GM12878 (cell line): ENCODE measurements at regions not wholly inside any gene's neighbourhood (a gene's known extent, or its start where the extent isn't known, plus 50 kb on each side); places are given as distances from the start of the nearest gene placed in this dataset.

Experiments
- ATAC-seq: fragments of 200-7000 bp; cut with Tn5 transposase; 3 replicates; pipeline ENCODE4 v1.9.1; 2020; ENCODE audit warnings: mild to moderate bottlenecking, moderate library complexity
- BruUV-seq: library from RNA; stranded (reverse); fragments of 400-500 nt; replicated peaks from 2 replicates; lab custom pipeline; 2021; lab: Mats Ljungman, UMichigan
- CTCF ChIA-PET: fragments of 300-600 bp; sonication (Branson Sonifier 250); formaldehyde crosslinking; extraction: SDS; loops from one replicate; lab custom pipeline; 2021; ENCODE audit warnings: inconsistent platforms; lab: Yijun Ruan, JAX
- POLR2A ChIA-PET: fragments of 350-600 bp; formaldehyde crosslinking; extraction: SDS; loops from one replicate; lab custom pipeline; 2021; ENCODE audit warnings: inconsistent platforms; lab: Charles Lee
- RAD21 ChIA-PET: fragments of 300-600 bp; sonication (Branson Sonifier 250); formaldehyde crosslinking; loops from one replicate; lab custom pipeline; 2023; ENCODE audit warnings: antibody characterized with exemption; ENCODE audit not compliant: unreplicated experiment; lab: Charles Lee
- SMC1A ChIA-PET: fragments of 300-600 bp; sonication (Branson Sonifier 250); formaldehyde crosslinking; loops from one replicate; lab custom pipeline; 2023; ENCODE audit not compliant: unreplicated experiment, uncharacterized antibody; lab: Charles Lee
- DNase-seq: peaks from one replicate; pipeline ENCODE4 v3.0.0-alpha.2; 2011; ENCODE audit warnings: low read depth, low spot score
- FAIRE-seq: peaks from 3 replicates; lab custom pipeline; 2011; peaks lifted over from hg19 to GRCh38; lab: Jason Lieb, UNC
- H2AFZ ChIP-seq: 2 replicates; pipeline ENCODE4 v1.6.0; 2011; ENCODE audit warnings: low read depth, low read length, control low read depth; ENCODE audit not compliant: control insufficient read depth
- H3K27ac ChIP-seq: 2 replicates; pipeline ENCODE4 v1.5.1; 2011; ENCODE audit warnings: control low read depth; ENCODE audit not compliant: control insufficient read depth, insufficient read depth
- H3K27me3 ChIP-seq, 2 experiments: replicated peaks in 1 of 2; 2 replicates each; pipeline versions ENCODE4 v1.6.0 to v1.6.1; 2011; ENCODE audit warnings: low read length in 1 of 2; ENCODE audit not compliant: control insufficient read depth in 2 of 2, insufficient read depth in 2 of 2
- H3K36me3 ChIP-seq, 2 experiments: 2 replicates each; pipeline ENCODE4 v1.5.1; 2011; ENCODE audit warnings: low read length in 1 of 2; ENCODE audit not compliant: control insufficient read depth in 2 of 2, insufficient read depth in 2 of 2
- H3K4me1 ChIP-seq: 2 replicates; pipeline ENCODE4 v1.6.1; 2011; ENCODE audit warnings: mild to moderate bottlenecking, low read length, moderate library complexity, mixed read lengths; ENCODE audit not compliant: control insufficient read depth, insufficient read depth
- H3K4me2 ChIP-seq: 2 replicates; pipeline ENCODE4 v1.6.0; 2011; ENCODE audit warnings: control low read depth; ENCODE audit not compliant: control insufficient read depth, insufficient read depth
- H3K4me3 ChIP-seq: fragments of 200-600 bp; sonication (generic); 2 replicates; pipeline ENCODE4 v1.5.1; 2016
- H3K79me2 ChIP-seq: 2 replicates; pipeline ENCODE4 v1.6.0; 2011; ENCODE audit warnings: low read length; ENCODE audit not compliant: control insufficient read depth, insufficient read depth
- H3K9ac ChIP-seq: 2 replicates; pipeline ENCODE4 v1.8.0; 2011; ENCODE audit warnings: low read length, control low read depth, mixed read lengths; ENCODE audit not compliant: control insufficient read depth, insufficient read depth
- H3K9me3 ChIP-seq: replicated peaks from 3 replicates; pipeline ENCODE4 v1.5.1; 2011; ENCODE audit warnings: mild to moderate bottlenecking, low read length; ENCODE audit not compliant: control insufficient read depth, insufficient read depth
- H4K20me1 ChIP-seq: 2 replicates; pipeline ENCODE4 v1.6.0; 2011; ENCODE audit not compliant: control insufficient read depth, insufficient read depth
- E4F1 ChIP-seq: fragments of 450-650 bp; IDR thresholded peaks from 2 replicates; pipeline ENCODE4 v1.6.1; 2018; ENCODE audit warnings: borderline replicate concordance, mild to moderate bottlenecking; ENCODE audit not compliant: partially characterized antibody
- JUNB ChIP-seq: IDR thresholded peaks from 2 replicates; pipeline ENCODE4 v1.6.1; 2016; ENCODE audit warnings: antibody characterized with exemption, mild to moderate bottlenecking
- MEF2B ChIP-seq: fragments of 450-650 bp; IDR thresholded peaks from 2 replicates; pipeline ENCODE4 v1.6.1; 2018; ENCODE audit warnings: mild to moderate bottlenecking, moderate library complexity; ENCODE audit not compliant: partially characterized antibody, poor library complexity, severe bottlenecking
- TBL1XR1 ChIP-seq: IDR thresholded peaks from 2 replicates; pipeline ENCODE4 v1.6.1; 2012; ENCODE audit warnings: low read depth, low read length, improper control_type of control experiment
- YBX1 ChIP-seq: fragments of 450-650 bp; IDR thresholded peaks from 2 replicates; pipeline ENCODE4 v1.6.1; 2016; ENCODE audit warnings: antibody characterized with exemption
- WGBS: methylation state at CpG from one replicate; pipeline ENCODE4 v1.1.6; 2016; ENCODE audit warnings: low lambda C conversion rate; ENCODE audit not compliant: insufficient replicate concordance, insufficient coverage; ENCODE audit errors: missing lambda C conversion rate; 5-methylcytosine and 5-hydroxymethylcytosine counted together
- in situ Hi-C: fragments of 300-500 bp; cut with MboI; formaldehyde crosslinking; loops from 9 replicates; pipeline ENCODE4 v1.14.3; 2018; ENCODE audit warnings: mixed read lengths
- intact Hi-C: fragments of 100-400 bp; cut with micrococcal nuclease; formaldehyde crosslinking; loops from one replicate; pipeline ENCODE4 v1.14.2; 2022; ENCODE audit not compliant: unreplicated experiment
- TF ChIP-seq, protein P1 (sequence below): fragments of 450-650 bp; IDR thresholded peaks from 2 replicates; pipeline ENCODE4 v1.6.1; 2018; ENCODE audit warnings: mild to moderate bottlenecking, low read depth, moderate library complexity; ENCODE audit not compliant: partially characterized antibody

- TF ChIP-seq, protein P1, sequence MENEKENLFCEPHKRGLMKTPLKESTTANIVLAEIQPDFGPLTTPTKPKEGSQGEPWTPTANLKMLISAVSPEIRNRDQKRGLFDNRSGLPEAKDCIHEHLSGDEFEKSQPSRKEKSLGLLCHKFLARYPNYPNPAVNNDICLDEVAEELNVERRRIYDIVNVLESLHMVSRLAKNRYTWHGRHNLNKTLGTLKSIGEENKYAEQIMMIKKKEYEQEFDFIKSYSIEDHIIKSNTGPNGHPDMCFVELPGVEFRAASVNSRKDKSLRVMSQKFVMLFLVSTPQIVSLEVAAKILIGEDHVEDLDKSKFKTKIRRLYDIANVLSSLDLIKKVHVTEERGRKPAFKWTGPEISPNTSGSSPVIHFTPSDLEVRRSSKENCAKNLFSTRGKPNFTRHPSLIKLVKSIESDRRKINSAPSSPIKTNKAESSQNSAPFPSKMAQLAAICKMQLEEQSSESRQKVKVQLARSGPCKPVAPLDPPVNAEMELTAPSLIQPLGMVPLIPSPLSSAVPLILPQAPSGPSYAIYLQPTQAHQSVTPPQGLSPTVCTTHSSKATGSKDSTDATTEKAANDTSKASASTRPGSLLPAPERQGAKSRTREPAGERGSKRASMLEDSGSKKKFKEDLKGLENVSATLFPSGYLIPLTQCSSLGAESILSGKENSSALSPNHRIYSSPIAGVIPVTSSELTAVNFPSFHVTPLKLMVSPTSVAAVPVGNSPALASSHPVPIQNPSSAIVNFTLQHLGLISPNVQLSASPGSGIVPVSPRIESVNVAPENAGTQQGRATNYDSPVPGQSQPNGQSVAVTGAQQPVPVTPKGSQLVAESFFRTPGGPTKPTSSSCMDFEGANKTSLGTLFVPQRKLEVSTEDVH, result no peak
- no peak for TF ChIP-seq E4F1
Measured at GRCh38 chr1:166295656-166296055, 128.9 kb upstream of the FAM78B start (continued).

- no peaks in the 10 kb centered on the region for H3K27me3 ChIP-seq
- H3K79me2 ChIP-seq, result no peaks in the 10 kb centered on the region
- 0% methylated on average over 1 of the region's 1 CpG for WGBS
- ATAC-seq (peak; percentile 41), DNase-seq (no peak), FAIRE-seq (no peak)
- ChIA-PET SMC1A (no interaction called here), RAD21 (no interaction called here), POLR2A (no interaction called here), CTCF (interaction anchor here (1.5 kb wide), 1 partner anchor 11 kb away, joined by 3 read pairs; no protein-coding TSS in a partner anchor)
- intact Hi-C loops (no loop called here), in situ Hi-C loops (no loop called here)
- no peaks in the 10 kb centered on the region for H3K9me3 ChIP-seq
- H3K4me3 ChIP-seq, result no peak overlapping the region
- H3K27ac ChIP-seq, result no peak overlapping the region
- no peaks in the 10 kb centered on the region for H3K36me3 ChIP-seq
- H3K9ac ChIP-seq, result no peak overlapping the region
- H3K4me2 ChIP-seq, result no peak overlapping the region
- no TSS peak for BruUV-seq
- no peaks in the 10 kb centered on the region; the same call in 1 of the 2 replicates for H3K4me1 ChIP-seq
- no peaks in the 10 kb centered on the region for H4K20me1 ChIP-seq
- H2AFZ ChIP-seq, result no peak overlapping the region
- no peak for TF ChIP-seq YBX1
- no peak for TF ChIP-seq MEF2B
- no peak for TF ChIP-seq TBL1XR1
- TF ChIP-seq JUNB, result 0 out of 2 replicates have a peak, but pooled peaks have one; percentile 28
Measured at GRCh38 chr1:166297993-166298392, 131.2 kb upstream of the FAM78B start.
